ENCODE measurements at regions not wholly inside any gene's neighbourhood (a gene's known extent, or its start where the extent isn't known, plus 50 kb on each side); places are given as distances from the start of the nearest gene placed in this dataset.

- ChIA-PET CTCF (no interaction called here), POLR2A (no interaction called here)
- no peak for DNase-seq (ENCODE audit: extremely low spot score)
- TF ChIP-seq CTCF (IDR thresholded peaks at IDR 0.05; ENCODE audit: control extremely low read depth, extremely low read depth, low read depth, missing control alignments) = no peak
Measured at GRCh38 chr1:22326372-22326915, 125.2 kb upstream of the ZBTB40 start.

GRCh38 chr1:22326931-22327330 lies 124.7 kb upstream of the ZBTB40 start:
- no peak for TF ChIP-seq CTCF (IDR thresholded peaks at IDR 0.05; ENCODE audit: control extremely low read depth, extremely low read depth, low read depth, missing control alignments)
- ChIA-PET POLR2A (no interaction called here), CTCF (no interaction called here)

GRCh38 chr1:22327411-22327810 lies 124.2 kb upstream of the ZBTB40 start:
- no peak for DNase-seq (ENCODE audit: extremely low spot score)
- POLR2A ChIA-PET = no interaction called here
- no peak for TF ChIP-seq CTCF (IDR thresholded peaks at IDR 0.05; ENCODE audit: control extremely low read depth, extremely low read depth, low read depth, missing control alignments)
- CTCF ChIA-PET = no interaction called here

More at GRCh38 chr1:22326931-22327330, 124.7 kb upstream of the ZBTB40 start:
- DNase-seq (ENCODE audit: extremely low spot score) = no peak

- DNase-seq (ENCODE audit: extremely low spot score) = no peak
- ChIA-PET POLR2A (no interaction called here), CTCF (no interaction called here)
- no peak for TF ChIP-seq CTCF (IDR thresholded peaks at IDR 0.05; ENCODE audit: control extremely low read depth, extremely low read depth, low read depth, missing control alignments)
Measured at GRCh38 chr1:22328331-22329147, 123.1 kb upstream of the ZBTB40 start.

GRCh38 chr1:22329148-22329515 lies 122.5 kb upstream of the ZBTB40 start:
- TF ChIP-seq CTCF (IDR thresholded peaks at IDR 0.05; ENCODE audit: control extremely low read depth, extremely low read depth, low read depth, missing control alignments) = no peak
- ChIA-PET POLR2A (no interaction called here), CTCF (no interaction called here)
- DNase-seq (ENCODE audit: extremely low spot score) = no peak

GRCh38 chr1:22330092-22330759 lies 121.4 kb upstream of the ZBTB40 start:
- ChIA-PET CTCF (interaction anchor here (1.4 kb wide), 1 partner anchor 32 kb away, joined by 4 read pairs; no protein-coding TSS in a partner anchor), POLR2A (no interaction called here)
- no peak for DNase-seq (ENCODE audit: extremely low spot score)
- TF ChIP-seq CTCF (IDR thresholded peaks at IDR 0.05; ENCODE audit: control extremely low read depth, extremely low read depth, low read depth, missing control alignments) = no peak

All from GM10248 (cell line).